AG04449 (cell line): ENCODE measurements at regions not wholly inside any gene's neighbourhood (a gene's known extent, or its start where the extent isn't known, plus 50 kb on each side); places are given as distances from the start of the nearest gene placed in this dataset.

Experiments used
- CTCF ChIA-PET: fragments of 350-600 bp; formaldehyde crosslinking; extraction: SDS; loops from one replicate; lab custom pipeline; 2021; ENCODE audit warnings: antibody characterized with exemption; lab: Yijun Ruan, JAX
- POLR2A ChIA-PET: fragments of 400-600, 350-600 bp; formaldehyde crosslinking; extraction: SDS; loops from one replicate; lab custom pipeline; 2020; ENCODE audit warnings: antibody characterized with exemption, inconsistent platforms; lab: Yijun Ruan, JAX
- DNase-seq: peaks from one replicate; pipeline ENCODE4 v3.0.0-alpha.2; 2010; ENCODE audit warnings: low read depth, low spot score
- H3K4me3 ChIP-seq: 2 replicates; pipeline ENCODE4 v1.5.1; 2011; ENCODE audit warnings: low read depth, mild to moderate bottlenecking, control low read depth, low read length
- CTCF ChIP-seq: IDR thresholded peaks from one replicate; pipeline ENCODE4 v1.5.1; 2011; ENCODE audit warnings: mild to moderate bottlenecking, moderate library complexity, low read length, control low read depth, inconsistent platforms; ENCODE audit not compliant: insufficient read depth; ENCODE audit errors: missing control alignments

GRCh38 chr21:16866851-16867250 lies 646.0 kb upstream of the CXADR start:
- CTCF ChIA-PET = no interaction called here
- TF ChIP-seq CTCF = no peak
- DNase-seq = no peak

GRCh38 chr21:16870103-16870502 lies 642.7 kb upstream of the CXADR start:
- no peak overlapping the region for H3K4me3 ChIP-seq

More at GRCh38 chr21:16866851-16867250, 646.0 kb upstream of the CXADR start:
- H3K4me3 ChIP-seq = no peak overlapping the region
- POLR2A ChIA-PET = no interaction called here

GRCh38 chr21:16872616-16873015 lies 640.2 kb upstream of the CXADR start:
- TF ChIP-seq CTCF = no peak
- CTCF ChIA-PET = no interaction called here

More at GRCh38 chr21:16870103-16870502, 642.7 kb upstream of the CXADR start:
- DNase-seq = no peak
- POLR2A ChIA-PET = no interaction called here
- CTCF ChIA-PET = no interaction called here
- TF ChIP-seq CTCF = no peak

GRCh38 chr21:16873176-16873575 lies 639.7 kb upstream of the CXADR start:
- TF ChIP-seq CTCF = no peak
- DNase-seq = no peak
- ChIA-PET POLR2A (no interaction called here), CTCF (no interaction called here)
- H3K4me3 ChIP-seq = no peak overlapping the region

More at GRCh38 chr21:16872616-16873015, 640.2 kb upstream of the CXADR start:
- POLR2A ChIA-PET = no interaction called here
- no peak for DNase-seq
- H3K4me3 ChIP-seq = no peak overlapping the region

- POLR2A ChIA-PET = no interaction called here
- CTCF ChIA-PET = no interaction called here
- no peak overlapping the region for H3K4me3 ChIP-seq
- no peak for TF ChIP-seq CTCF
- no peak for DNase-seq
Observed at GRCh38 chr21:16873596-16873995, 639.2 kb upstream of the CXADR start.

- TF ChIP-seq CTCF = no peak
- ChIA-PET CTCF (no interaction called here), POLR2A (no interaction called here)
- DNase-seq = no peak
- no peak overlapping the region for H3K4me3 ChIP-seq
Observed at GRCh38 chr21:16879479-16879878, 633.4 kb upstream of the CXADR start.
